ENCODE measurements at regions not wholly inside any gene's neighbourhood (a gene's known extent, or its start where the extent isn't known, plus 50 kb on each side); places are given as distances from the start of the nearest gene placed in this dataset.

- intact Hi-C loops (cut with micrococcal nuclease) = no loop called here
- H3K9me3 Mint-ChIP-seq = peaks cover 0 to 12% (median 0%) of the 10 kb centered on the region in 11 donors
- CTCF ChIA-PET = no interaction called here
Observed at GRCh38 chr4:108227923-108228322, 59.2 kb upstream of the LEF1 start.

GRCh38 chr4:108224611-108225053, 55.9 kb upstream of the LEF1 start:
- Histone ChIP-seq H3K4me1 (ENCODE audit: control insufficient read depth in 2 of 2, insufficient read depth in 2 of 2, low read length in 2 of 2) (no peaks in the 10 kb centered on the region), H3K9me3 (ENCODE audit: control insufficient read depth in 2 of 3, low read length in 3 of 3) (no peaks in the 10 kb centered on the region), H3K4me3 (ENCODE audit: low read length) (no peak overlapping the region), H3K27me3 (ENCODE audit: control insufficient read depth in 2 of 2, insufficient read depth in 2 of 2, low read length in 2 of 2) (no peaks in the 10 kb centered on the region), H3K36me3 (ENCODE audit: control insufficient read depth in 2 of 3, insufficient read depth in 3 of 3, low read length in 3 of 3) (no peaks in the 10 kb centered on the region), H3K27ac (ENCODE audit: low read depth, low read length) (no peak overlapping the region)
- POLR2A ChIA-PET = no interaction called here
- DNase-seq = no peak
- Mint-ChIP-seq H3K9me3 (peaks cover 0 to 13% (median 0%) of the 10 kb centered on the region in 11 donors), H3K4me3 (no peak overlapping the region), H3K4me1 (peaks cover 0 to 7% (median 5%) of the 10 kb centered on the region in 7 donors), H3K36me3 (peaks cover 10 to 38% (median 32%) of the 10 kb centered on the region in 5 donors), H3K27me3 (no peaks in the 10 kb centered on the region), H3K27ac (no peak overlapping the region)
- intact Hi-C loops (cut with micrococcal nuclease) = no loop called here
- ATAC-seq = no peak
- CTCF ChIA-PET = no interaction called here

More at GRCh38 chr4:108227923-108228322, 59.2 kb upstream of the LEF1 start:
- ATAC-seq (no peak), DNase-seq (no peak)
- Histone ChIP-seq H3K9me3 (ENCODE audit: control insufficient read depth in 2 of 3, low read length in 3 of 3) (no peaks in the 10 kb centered on the region), H3K27ac (ENCODE audit: low read depth, low read length) (no peak overlapping the region), H3K27me3 (ENCODE audit: control insufficient read depth in 2 of 2, insufficient read depth in 2 of 2, low read length in 2 of 2) (no peaks in the 10 kb centered on the region), H3K36me3 (ENCODE audit: control insufficient read depth in 2 of 3, insufficient read depth in 3 of 3, low read length in 3 of 3) (no peaks in the 10 kb centered on the region), H3K4me3 (ENCODE audit: low read length) (no peak overlapping the region), H3K4me1 (ENCODE audit: control insufficient read depth in 2 of 2, insufficient read depth in 2 of 2, low read length in 2 of 2) (no peaks in the 10 kb centered on the region)
- Mint-ChIP-seq H3K27me3 (no peaks in the 10 kb centered on the region), H3K27ac (peak overlapping the region in 5 of 9 donors; percentile 1 to 63 (median 51)), H3K36me3 (peaks cover 14 to 47% (median 38%) of the 10 kb centered on the region in 5 donors), H3K4me1 (peaks cover 4 to 21% (median 14%) of the 10 kb centered on the region in 7 donors), H3K4me3 (no peak overlapping the region)
- POLR2A ChIA-PET = no interaction called here

- no peaks in the 10 kb centered on the region for H3K4me1 ChIP-seq (ENCODE audit: control insufficient read depth in 2 of 2, insufficient read depth in 2 of 2, low read length in 2 of 2)
- CTCF ChIA-PET = interaction anchor here (0.7 kb wide), 1 partner anchor 495 kb away, joined by 4 read pairs; no protein-coding TSS in a partner anchor
- no peak overlapping the region for H3K27ac ChIP-seq (ENCODE audit: low read depth, low read length)
- Mint-ChIP-seq H3K4me1 (peaks cover 0 to 7% (median 5%) of the 10 kb centered on the region in 7 donors), H3K4me3 (no peak overlapping the region), H3K27ac (no peak overlapping the region), H3K36me3 (peaks cover 10 to 37% (median 27%) of the 10 kb centered on the region in 5 donors), H3K9me3 (peaks cover 0 to 13% (median 0%) of the 10 kb centered on the region in 11 donors), H3K27me3 (no peaks in the 10 kb centered on the region)
- ATAC-seq (no peak), DNase-seq (no peak)
- POLR2A ChIA-PET = interaction anchor here (0.6 to 0.9 kb wide), 2 partner anchors 29 to 193 kb away, joined by 3 read pairs; no protein-coding TSS in a partner anchor
- intact Hi-C loops (cut with micrococcal nuclease) = no loop called here
- no peaks in the 10 kb centered on the region for H3K9me3 ChIP-seq (ENCODE audit: control insufficient read depth in 2 of 3, low read length in 3 of 3)
- H3K36me3 ChIP-seq (ENCODE audit: control insufficient read depth in 2 of 3, insufficient read depth in 3 of 3, low read length in 3 of 3) = no peaks in the 10 kb centered on the region
- no peak overlapping the region for H3K4me3 ChIP-seq (ENCODE audit: low read length)
- H3K27me3 ChIP-seq (ENCODE audit: control insufficient read depth in 2 of 2, insufficient read depth in 2 of 2, low read length in 2 of 2) = no peaks in the 10 kb centered on the region
Observed at GRCh38 chr4:108223313-108223712, 54.6 kb upstream of the LEF1 start.

GRCh38 chr4:108219998-108220397, 51.3 kb upstream of the LEF1 start:
- DNase-seq = no peak
- Histone ChIP-seq H3K27ac (ENCODE audit: low read depth, low read length) (no peak overlapping the region), H3K4me3 (ENCODE audit: low read length) (no peak overlapping the region), H3K27me3 (ENCODE audit: control insufficient read depth in 2 of 2, insufficient read depth in 2 of 2, low read length in 2 of 2) (no peaks in the 10 kb centered on the region), H3K36me3 (ENCODE audit: control insufficient read depth in 2 of 3, insufficient read depth in 3 of 3, low read length in 3 of 3) (no peaks in the 10 kb centered on the region), H3K4me1 (ENCODE audit: control insufficient read depth in 2 of 2, insufficient read depth in 2 of 2, low read length in 2 of 2) (no peaks in the 10 kb centered on the region), H3K9me3 (ENCODE audit: control insufficient read depth in 2 of 3, low read length in 3 of 3) (no peaks in the 10 kb centered on the region)
- ChIA-PET CTCF (interaction anchor here (0.6 kb wide), 1 partner anchor 300 kb away, joined by 3 read pairs; no protein-coding TSS in a partner anchor), POLR2A (no interaction called here)
- H3K4me3 Mint-ChIP-seq = no peak overlapping the region
- intact Hi-C loops (cut with micrococcal nuclease) = no loop called here
- peaks cover 0 to 12% (median 0%) of the 10 kb centered on the region in 11 donors for H3K9me3 Mint-ChIP-seq
- no peak overlapping the region for H3K27ac Mint-ChIP-seq
- no peak for ATAC-seq
- H3K4me1 Mint-ChIP-seq = peaks cover 0 to 8% (median 3%) of the 10 kb centered on the region in 7 donors
- no peaks in the 10 kb centered on the region for H3K27me3 Mint-ChIP-seq
- peaks cover 12 to 49% (median 29%) of the 10 kb centered on the region in 5 donors for H3K36me3 Mint-ChIP-seq
